ENCODE measurements at regions not wholly inside any gene's neighbourhood (a gene's known extent, or its start where the extent isn't known, plus 50 kb on each side); places are given as distances from the start of the nearest gene placed in this dataset.
A peak's percentile ranks its signal among the peaks of the same experiment; 100 is the strongest.

DNA sequence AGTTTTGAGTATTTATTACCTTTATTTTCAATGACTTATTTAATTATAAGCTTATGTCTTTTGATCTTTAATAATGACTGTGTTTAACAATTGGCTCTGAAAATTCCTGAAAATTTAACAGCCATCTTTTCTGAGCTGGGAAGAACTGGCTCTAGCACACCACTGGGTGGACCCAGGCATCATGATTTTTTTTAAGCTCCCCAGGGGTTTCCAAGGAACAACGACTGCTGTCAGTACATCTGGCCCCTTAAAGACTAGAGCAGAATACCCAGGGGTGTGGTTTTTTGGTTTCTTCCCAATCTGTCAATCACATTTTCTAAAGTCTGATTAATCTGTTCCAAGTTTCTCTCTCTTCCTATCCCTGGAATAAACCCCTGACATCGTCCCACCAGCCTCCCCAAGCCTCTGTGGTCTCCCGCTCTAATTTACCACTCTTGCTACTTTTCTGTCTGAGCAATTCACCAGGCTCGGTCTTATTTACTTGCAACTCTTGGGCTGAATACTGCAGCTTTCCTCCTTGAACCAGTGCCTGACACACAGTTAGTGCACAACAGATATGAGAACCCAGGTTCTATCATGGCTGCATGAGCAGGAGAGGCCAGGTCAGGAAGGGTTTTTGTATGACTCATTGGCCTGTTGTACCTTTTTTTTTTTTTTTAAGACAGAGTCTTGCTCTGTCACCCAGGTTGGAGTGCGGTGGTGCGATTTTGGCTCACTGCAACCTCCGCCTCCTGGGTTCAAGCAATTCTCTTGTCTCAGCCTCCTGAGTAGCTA, 321.9 kb downstream of the ZSWIM6 start:
- DNase-seq (no peak), ATAC-seq (no peak)
- H3K27ac ChIP-seq (ENCODE audit: low read length): no peak overlapping the region
- WGBS: 83% methylated on average over 7 of the region's 7 CpGs
- no peak overlapping the region for H3K4me3 ChIP-seq (ENCODE audit: low read length)
- intact Hi-C loops (cut with DNase I): loop anchor here in 2 of 4 donors (10.0 kb wide), 2 partner anchors 319 to 599 kb away; partner anchors contain the start of gene ZSWIM6 (in 1 of the 2)
- no peaks in the 10 kb centered on the region for H3K4me1 ChIP-seq (ENCODE audit: control insufficient read depth, insufficient read depth, low read length)
- H3K9me3 ChIP-seq (ENCODE audit: control insufficient read depth, low read length): no peaks in the 10 kb centered on the region
- H3K27me3 ChIP-seq (ENCODE audit: control insufficient read depth, insufficient read depth): no peaks in the 10 kb centered on the region

DNA sequence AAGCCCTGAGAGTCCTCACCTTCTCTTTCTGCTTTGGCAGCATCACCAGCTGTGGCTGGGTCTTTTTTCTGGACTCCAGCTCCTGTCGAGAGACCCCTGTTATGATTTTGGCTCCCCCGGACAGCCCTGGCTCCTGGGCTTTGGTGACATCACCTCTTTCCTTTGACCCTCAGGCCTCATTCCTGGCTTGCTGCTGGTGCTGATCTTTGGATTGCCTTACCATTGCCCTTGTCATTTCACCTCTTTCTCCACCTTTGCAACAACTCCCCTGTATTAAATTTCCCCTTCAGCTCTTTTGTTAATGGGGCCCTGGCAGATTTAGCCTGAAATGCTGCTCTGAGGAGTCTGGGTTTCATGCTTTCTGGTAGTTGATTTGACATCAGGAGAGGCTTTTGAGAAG, 322.8 kb downstream of the ZSWIM6 start:
- Histone ChIP-seq H3K9me3 (ENCODE audit: control insufficient read depth, low read length) (no peaks in the 10 kb centered on the region), H3K4me3 (ENCODE audit: low read length) (no peak overlapping the region), H3K4me1 (ENCODE audit: control insufficient read depth, insufficient read depth, low read length) (no peaks in the 10 kb centered on the region), H3K27ac (ENCODE audit: low read length) (no peak overlapping the region), H3K27me3 (ENCODE audit: control insufficient read depth, insufficient read depth) (no peaks in the 10 kb centered on the region)
- intact Hi-C loops (cut with DNase I): loop anchor here in 3 of 4 donors (5.0 to 10.0 kb wide), 3 partner anchors 320 to 600 kb away; partner anchors contain the start of gene ZSWIM6 (in 2 of the 3)
- 85% methylated on average over 2 of the region's 2 CpGs for WGBS
- ATAC-seq: no peak
- DNase-seq: no peak

DNA sequence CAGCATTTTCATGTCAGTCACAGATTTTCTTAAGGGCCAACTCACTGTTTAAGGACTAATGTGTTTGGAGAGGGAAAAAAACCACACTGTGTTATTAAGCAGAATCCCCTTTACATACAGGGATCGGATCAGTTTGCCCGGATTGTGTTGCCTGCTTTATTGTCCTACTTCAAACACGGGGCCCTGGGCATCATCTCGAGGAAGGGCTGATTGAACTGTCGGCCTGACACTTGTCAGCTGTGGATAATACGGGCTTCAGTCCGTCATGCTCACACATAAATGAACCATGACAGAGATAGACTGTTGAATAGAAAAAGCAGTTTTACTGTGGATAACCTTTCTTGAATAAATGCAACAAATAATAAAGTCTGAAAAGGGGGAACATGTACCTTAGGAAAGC, 325.0 kb downstream of the ZSWIM6 start:
- no peak for DNase-seq
- no peaks in the 10 kb centered on the region for H3K27me3 ChIP-seq (ENCODE audit: control insufficient read depth, insufficient read depth)
- ATAC-seq: no peak
- H3K4me1 ChIP-seq (ENCODE audit: control insufficient read depth, insufficient read depth, low read length): no peaks in the 10 kb centered on the region
- intact Hi-C loops (cut with DNase I): loop anchor here in 3 of 4 donors (5.0 to 10.0 kb wide), 3 partner anchors 322 to 602 kb away; partner anchors contain the start of gene ZSWIM6 (in 2 of the 3)
- H3K27ac ChIP-seq (ENCODE audit: low read length): no peak overlapping the region
- no peak overlapping the region for H3K4me3 ChIP-seq (ENCODE audit: low read length)
- WGBS: 77% methylated on average over 7 of the region's 7 CpGs
- H3K9me3 ChIP-seq (ENCODE audit: control insufficient read depth, low read length): no peaks in the 10 kb centered on the region

- ATAC-seq: no peak
- WGBS: 72% methylated on average over 3 of the region's 3 CpGs
- Histone ChIP-seq H3K4me3 (ENCODE audit: low read length) (no peak overlapping the region), H3K27ac (ENCODE audit: low read length) (no peak overlapping the region), H3K4me1 (ENCODE audit: control insufficient read depth, insufficient read depth, low read length) (no peaks in the 10 kb centered on the region), H3K9me3 (ENCODE audit: control insufficient read depth, low read length) (no peaks in the 10 kb centered on the region), H3K27me3 (ENCODE audit: control insufficient read depth, insufficient read depth) (no peaks in the 10 kb centered on the region)
- intact Hi-C loops (cut with DNase I): loop anchor here in 3 of 4 donors (5.0 to 10.0 kb wide), 3 partner anchors 323 to 603 kb away; partner anchors contain the start of gene ZSWIM6 (in 2 of the 3)
- DNase-seq: no peak
These were observed 325.6 kb downstream of the ZSWIM6 start for GRCh38 chr5:61657686-61658085.

DNA sequence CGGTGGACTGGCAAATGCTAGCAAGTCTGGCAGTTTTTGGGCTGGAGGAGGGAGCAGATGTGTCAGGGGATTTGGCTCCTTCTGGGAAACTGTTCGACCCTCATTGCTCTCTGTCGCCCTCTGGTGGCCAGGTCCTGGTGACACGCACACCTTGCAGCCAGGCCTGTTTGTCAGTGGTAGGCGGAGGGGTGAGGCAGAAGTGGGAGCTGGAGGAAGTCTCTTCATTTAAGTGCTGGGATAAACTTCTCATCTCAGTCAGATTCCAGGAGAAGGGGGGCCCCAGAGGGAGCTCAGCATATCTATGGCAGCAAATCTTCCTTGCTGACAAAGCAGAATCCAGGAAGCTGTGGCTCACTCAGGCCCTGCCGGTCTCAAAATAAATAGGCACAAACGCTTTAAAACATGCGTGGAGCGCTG, 326.5 kb downstream of the ZSWIM6 start:
- WGBS: 27% methylated on average over 9 of the region's 9 CpGs
- Histone ChIP-seq H3K9me3 (ENCODE audit: control insufficient read depth, low read length) (no peaks in the 10 kb centered on the region), H3K27ac (ENCODE audit: low read length) (peak overlapping the region; percentile 25), H3K27me3 (ENCODE audit: control insufficient read depth, insufficient read depth) (no peaks in the 10 kb centered on the region), H3K4me1 (ENCODE audit: control insufficient read depth, insufficient read depth, low read length) (no peaks in the 10 kb centered on the region), H3K4me3 (ENCODE audit: low read length) (no peak overlapping the region)
- intact Hi-C loops (cut with DNase I): loop anchor here in 3 of 4 donors (5.0 to 10.0 kb wide), 3 partner anchors 324 to 604 kb away; partner anchors contain the start of gene ZSWIM6 (in 2 of the 3)
- peak; percentile 84 to 89 for ATAC-seq
- peak; percentile 84 to 92 (median 91) for DNase-seq

GRCh38 chr5:61659221-61659696, 327.2 kb downstream of the ZSWIM6 start:
- peak overlapping the region; percentile 25 for H3K27ac ChIP-seq (ENCODE audit: low read length)
- intact Hi-C loops (cut with DNase I): loop anchor here in 3 of 4 donors (5.0 to 10.0 kb wide), 3 partner anchors 324 to 604 kb away; partner anchors contain the start of gene ZSWIM6 (in 2 of the 3)
- peak; percentile 91 to 93 for ATAC-seq
- WGBS: 63% methylated on average over 13 of the region's 13 CpGs
- no peaks in the 10 kb centered on the region for H3K9me3 ChIP-seq (ENCODE audit: control insufficient read depth, low read length)
- H3K4me3 ChIP-seq (ENCODE audit: low read length): peak overlapping the region; percentile 21
- DNase-seq: peak; percentile 24 to 61 (median 53)
- no peaks in the 10 kb centered on the region for H3K4me1 ChIP-seq (ENCODE audit: control insufficient read depth, insufficient read depth, low read length)
- no peaks in the 10 kb centered on the region for H3K27me3 ChIP-seq (ENCODE audit: control insufficient read depth, insufficient read depth)

DNA sequence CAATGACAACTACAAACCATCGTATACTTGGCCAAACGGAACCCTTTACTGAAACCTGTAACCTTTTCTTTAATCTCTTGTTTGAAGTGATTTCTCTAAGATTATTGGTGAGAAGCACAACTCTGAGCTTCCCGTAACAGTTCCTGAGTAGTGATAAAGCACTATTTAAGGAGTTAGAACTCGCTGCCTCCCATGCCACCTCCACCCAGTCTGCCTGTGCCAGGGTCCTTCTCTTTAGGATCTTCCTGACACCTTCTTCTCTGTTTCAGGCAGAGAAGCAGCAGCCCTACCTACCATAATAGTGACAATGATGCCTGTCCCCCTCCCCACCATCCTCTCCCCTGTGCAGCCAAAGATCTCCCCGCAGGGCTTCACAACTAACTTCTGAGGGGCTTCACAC, 330.6 kb downstream of the ZSWIM6 start:
- Histone ChIP-seq H3K4me1 (ENCODE audit: control insufficient read depth, insufficient read depth, low read length) (no peaks in the 10 kb centered on the region), H3K9me3 (ENCODE audit: control insufficient read depth, low read length) (no peaks in the 10 kb centered on the region), H3K27ac (ENCODE audit: low read length) (no peak overlapping the region), H3K27me3 (ENCODE audit: control insufficient read depth, insufficient read depth) (no peaks in the 10 kb centered on the region), H3K4me3 (ENCODE audit: low read length) (no peak overlapping the region)
- intact Hi-C loops (cut with DNase I): loop anchor here in 1 of 4 donors (10.0 kb wide), 2 partner anchors 608 to 708 kb away; no protein-coding TSS in a partner anchor
- 87% methylated on average over 5 of the region's 5 CpGs for WGBS
- DNase-seq: no peak
- ATAC-seq: no peak

DNA sequence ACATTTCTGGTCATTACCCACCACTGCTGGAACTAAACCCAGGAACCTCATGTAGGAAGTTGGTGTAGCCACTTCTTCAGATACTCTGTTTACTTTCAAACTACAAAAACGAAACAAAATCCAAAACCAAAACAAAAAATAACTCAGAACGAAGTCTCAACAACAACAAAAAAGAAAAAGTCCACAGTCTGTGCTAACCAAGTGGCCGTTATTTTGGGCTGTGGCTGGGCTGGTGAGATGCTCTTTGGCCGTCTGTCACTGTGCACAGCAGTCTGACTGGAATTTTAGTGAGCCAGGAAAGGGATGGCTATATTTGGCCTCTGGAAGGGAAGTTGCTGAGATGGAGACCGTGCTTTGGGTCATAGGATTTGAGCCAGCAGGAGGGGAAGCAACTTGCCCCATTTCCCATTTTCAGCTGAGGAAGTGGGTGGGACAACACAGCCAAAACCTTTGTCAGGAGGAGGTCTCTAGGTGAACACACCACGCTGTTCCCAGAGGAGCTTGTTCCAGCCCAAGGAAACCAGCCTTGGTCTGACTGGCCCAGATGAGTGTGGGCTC, 334.1 kb downstream of the ZSWIM6 start:
- DNase-seq (no peak), ATAC-seq (peak; percentile 61 to 81)
- Histone ChIP-seq H3K4me1 (ENCODE audit: control insufficient read depth, insufficient read depth, low read length) (peaks cover 4% of the 10 kb centered on the region), H3K27me3 (ENCODE audit: control insufficient read depth, insufficient read depth) (no peaks in the 10 kb centered on the region), H3K4me3 (ENCODE audit: low read length) (no peak overlapping the region), H3K27ac (ENCODE audit: low read length) (peak overlapping the region; percentile 46), H3K9me3 (ENCODE audit: control insufficient read depth, low read length) (no peaks in the 10 kb centered on the region)
- intact Hi-C loops (cut with DNase I): loop anchor here in 2 of 4 donors (5.0 to 10.0 kb wide), 3 partner anchors 186 to 711 kb away; no protein-coding TSS in a partner anchor
- 45% methylated on average over 6 of the region's 6 CpGs for WGBS

DNA sequence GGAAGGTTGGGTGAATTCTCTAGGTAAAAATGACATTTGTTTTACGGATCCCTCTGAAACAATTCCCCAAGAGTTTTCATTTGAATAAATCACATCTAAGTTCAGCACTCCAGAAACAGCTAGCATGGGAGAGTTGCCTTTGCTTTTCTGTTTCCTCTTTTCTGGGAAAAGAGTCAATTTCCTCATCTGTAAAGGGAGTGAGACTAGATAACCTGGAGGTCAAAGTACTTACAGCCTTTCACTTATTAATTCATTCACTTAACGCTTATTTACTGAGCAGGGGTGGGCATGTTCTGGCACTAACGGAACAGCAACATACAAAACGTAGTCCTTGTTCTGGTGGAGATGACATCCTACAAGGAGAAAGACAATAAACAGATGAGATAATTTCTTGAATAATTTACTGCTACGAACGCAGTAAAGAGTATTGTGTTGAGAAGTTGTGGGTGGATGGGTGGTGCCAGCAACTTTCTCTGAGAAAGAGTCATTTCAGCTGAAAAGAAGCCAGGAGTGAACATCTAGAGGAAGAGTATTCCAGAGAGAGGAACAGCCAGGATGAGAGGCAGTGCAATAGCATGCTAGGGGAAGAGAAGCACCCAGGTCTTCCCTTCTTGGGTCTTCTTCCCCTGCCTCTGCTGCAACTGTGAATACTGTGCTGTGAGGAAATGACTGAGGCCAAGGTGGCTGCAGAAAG, 335.6 kb downstream of the ZSWIM6 start:
- DNase-seq (no peak), ATAC-seq (peak in 1 of 2 donors; percentile 62)
- intact Hi-C loops (cut with DNase I): loop anchor here in 2 of 4 donors (5.0 to 10.0 kb wide), 3 partner anchors 185 to 713 kb away; no protein-coding TSS in a partner anchor
- Histone ChIP-seq H3K9me3 (ENCODE audit: control insufficient read depth, low read length) (no peaks in the 10 kb centered on the region), H3K27ac (ENCODE audit: low read length) (no peak overlapping the region), H3K4me1 (ENCODE audit: control insufficient read depth, insufficient read depth, low read length) (peaks cover 4% of the 10 kb centered on the region), H3K27me3 (ENCODE audit: control insufficient read depth, insufficient read depth) (no peaks in the 10 kb centered on the region), H3K4me3 (ENCODE audit: low read length) (no peak overlapping the region)
- 37% methylated on average over 6 of the region's 6 CpGs for WGBS

- Histone ChIP-seq H3K9me3 (ENCODE audit: control insufficient read depth, low read length) (no peaks in the 10 kb centered on the region), H3K27ac (ENCODE audit: low read length) (no peak overlapping the region), H3K4me3 (ENCODE audit: low read length) (no peak overlapping the region), H3K27me3 (ENCODE audit: control insufficient read depth, insufficient read depth) (no peaks in the 10 kb centered on the region), H3K4me1 (ENCODE audit: control insufficient read depth, insufficient read depth, low read length) (peaks cover 4% of the 10 kb centered on the region)
- intact Hi-C loops (cut with DNase I): loop anchor here in 2 of 4 donors (5.0 to 10.0 kb wide), 3 partner anchors 183 to 715 kb away; no protein-coding TSS in a partner anchor
- WGBS: 56% methylated on average over 3 of the region's 3 CpGs
- ATAC-seq (peak in 1 of 2 donors; percentile 20), DNase-seq (no peak)
These were observed 337.5 kb downstream of the ZSWIM6 start for GRCh38 chr5:61669531-61669930.

All from right cardiac atrium (tissue), 5 donors.